ENCODE measurements at regions not wholly inside any gene's neighbourhood (a gene's known extent, or its start where the extent isn't known, plus 50 kb on each side); places are given as distances from the start of the nearest gene placed in this dataset.

GRCh38 chr10:21174715-21175495 lies 277.8 kb upstream of the NEBL start:
- in situ Hi-C loops (cut with HindIII; ENCODE audit: low pct_unique_long_range_greater_than_20kb, low sequenced_read_pairs) = no loop called here
- peak; percentile 61 for DNase-seq (ENCODE audit: low read depth)

GRCh38 chr10:21173802-21174714 lies 276.9 kb upstream of the NEBL start:
- in situ Hi-C loops (cut with HindIII; ENCODE audit: low pct_unique_long_range_greater_than_20kb, low sequenced_read_pairs) = no loop called here
- peak; percentile 94 for DNase-seq (ENCODE audit: low read depth)

- in situ Hi-C loops (cut with HindIII; ENCODE audit: low pct_unique_long_range_greater_than_20kb, low sequenced_read_pairs) = no loop called here
- peak; percentile 53 for DNase-seq (ENCODE audit: low read depth)
Measured at GRCh38 chr10:21172930-21173801, 276.1 kb upstream of the NEBL start.

- DNase-seq (ENCODE audit: low read depth) = no peak
- in situ Hi-C loops (cut with HindIII; ENCODE audit: low pct_unique_long_range_greater_than_20kb, low sequenced_read_pairs) = no loop called here
Measured at GRCh38 chr10:21172542-21172929, 275.4 kb upstream of the NEBL start.

- DNase-seq (ENCODE audit: low read depth) = no peak
- in situ Hi-C loops (cut with HindIII; ENCODE audit: low pct_unique_long_range_greater_than_20kb, low sequenced_read_pairs) = no loop called here
Measured at GRCh38 chr10:21171936-21172541, 274.9 kb upstream of the NEBL start.

GRCh38 chr10:21171197-21171935 lies 274.3 kb upstream of the NEBL start:
- in situ Hi-C loops (cut with HindIII; ENCODE audit: low pct_unique_long_range_greater_than_20kb, low sequenced_read_pairs) = no loop called here
- DNase-seq (ENCODE audit: low read depth) = no peak

GRCh38 chr10:21170216-21170615 lies 273.1 kb upstream of the NEBL start:
- DNase-seq (ENCODE audit: low read depth) = no peak

GRCh38 chr10:21169271-21169670 lies 272.2 kb upstream of the NEBL start:
- in situ Hi-C loops (cut with HindIII; ENCODE audit: low pct_unique_long_range_greater_than_20kb, low sequenced_read_pairs) = no loop called here
- DNase-seq (ENCODE audit: low read depth) = no peak

More at GRCh38 chr10:21170216-21170615, 273.1 kb upstream of the NEBL start:
- in situ Hi-C loops (cut with HindIII; ENCODE audit: low pct_unique_long_range_greater_than_20kb, low sequenced_read_pairs) = no loop called here

- DNase-seq (ENCODE audit: low read depth) = no peak
- in situ Hi-C loops (cut with HindIII; ENCODE audit: low pct_unique_long_range_greater_than_20kb, low sequenced_read_pairs) = no loop called here
Measured at GRCh38 chr10:21167288-21168010, 270.3 kb upstream of the NEBL start.

DNA sequence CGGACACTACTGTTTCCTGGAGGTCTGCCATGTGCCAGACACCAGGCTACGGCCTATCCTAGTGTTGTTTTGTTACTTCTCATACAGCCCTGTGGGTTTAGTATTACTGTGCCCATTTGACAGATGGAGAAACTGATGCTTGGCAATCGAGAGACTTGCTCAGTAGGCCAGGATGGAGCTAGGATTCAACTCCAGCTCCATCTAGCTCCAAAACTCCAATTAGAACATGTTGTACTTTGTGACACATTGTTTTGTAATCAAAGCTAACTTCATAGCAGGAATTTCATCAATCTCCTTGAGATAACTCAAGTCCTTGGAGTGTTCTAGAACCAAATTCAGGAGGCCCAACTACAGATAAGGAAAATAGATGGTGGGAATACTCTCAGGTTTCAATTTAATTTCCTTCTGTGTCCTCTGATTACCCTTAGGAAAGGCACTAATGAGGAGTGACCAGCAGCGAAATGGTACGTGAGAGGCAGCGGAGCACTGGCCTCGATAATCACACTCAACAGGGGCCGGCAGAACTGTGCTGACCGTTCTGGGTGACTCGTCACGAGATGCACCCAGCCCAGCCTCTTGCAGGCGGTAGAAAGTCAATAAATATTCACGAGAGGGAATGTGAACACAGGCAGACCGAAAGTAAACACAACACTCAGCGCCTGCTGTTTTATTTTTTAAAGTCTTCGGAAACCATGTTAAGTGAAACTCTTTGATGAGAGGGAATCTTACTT lies 269.6 kb upstream of the NEBL start:
- in situ Hi-C loops (cut with HindIII; ENCODE audit: low pct_unique_long_range_greater_than_20kb, low sequenced_read_pairs) = no loop called here
- peak; percentile 76 for DNase-seq (ENCODE audit: low read depth)

DNA sequence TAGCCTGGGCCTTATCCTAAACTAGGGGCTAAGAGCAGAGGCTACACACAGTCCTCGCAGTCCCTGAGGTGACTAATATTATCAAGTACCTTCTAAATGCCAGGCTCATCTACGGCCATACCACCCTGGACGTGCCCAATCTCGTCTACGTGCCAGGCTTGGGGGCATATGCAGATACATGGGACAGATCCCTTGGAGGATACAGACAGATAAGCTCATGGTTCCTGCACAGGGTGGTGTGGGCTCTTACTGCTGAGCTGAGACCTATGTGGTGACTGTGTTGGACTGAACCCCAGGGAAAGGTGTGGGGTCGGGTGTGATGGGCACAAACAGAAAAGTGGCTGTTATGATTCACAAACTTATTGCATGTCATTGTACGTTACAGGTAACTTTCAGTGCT lies 268.4 kb upstream of the NEBL start:
- DNase-seq (ENCODE audit: low read depth) = no peak
- in situ Hi-C loops (cut with HindIII; ENCODE audit: low pct_unique_long_range_greater_than_20kb, low sequenced_read_pairs) = no loop called here

GRCh38 chr10:21164687-21165086 lies 267.6 kb upstream of the NEBL start:
- DNase-seq (ENCODE audit: low read depth) = no peak
- in situ Hi-C loops (cut with HindIII; ENCODE audit: low pct_unique_long_range_greater_than_20kb, low sequenced_read_pairs) = no loop called here

DNA sequence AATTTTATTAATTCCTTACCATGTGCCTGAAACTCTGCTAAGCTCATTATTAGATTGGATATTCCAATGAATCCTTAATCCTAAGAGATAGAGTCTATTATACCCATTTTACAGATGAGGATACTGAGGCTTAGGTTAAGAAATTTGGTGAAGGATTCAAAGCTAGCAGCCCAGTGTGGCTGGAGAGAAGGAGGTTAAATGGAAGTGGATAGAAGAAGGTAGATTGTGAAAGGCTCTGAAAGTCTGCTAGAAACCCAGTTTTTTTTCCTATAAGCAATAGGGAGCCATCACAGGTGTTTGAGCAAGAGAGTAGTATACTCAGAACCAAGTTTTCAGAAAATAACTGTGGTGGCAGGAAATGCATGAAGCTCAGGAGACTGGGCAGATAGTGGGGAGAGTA lies 265.8 kb upstream of the NEBL start:
- no peak for DNase-seq (ENCODE audit: low read depth)
- in situ Hi-C loops (cut with HindIII; ENCODE audit: low pct_unique_long_range_greater_than_20kb, low sequenced_read_pairs) = no loop called here

- in situ Hi-C loops (cut with HindIII; ENCODE audit: low pct_unique_long_range_greater_than_20kb, low sequenced_read_pairs) = no loop called here
- DNase-seq (ENCODE audit: low read depth) = peak; percentile 47
Measured at GRCh38 chr10:21161647-21162046, 264.5 kb upstream of the NEBL start.

DNA sequence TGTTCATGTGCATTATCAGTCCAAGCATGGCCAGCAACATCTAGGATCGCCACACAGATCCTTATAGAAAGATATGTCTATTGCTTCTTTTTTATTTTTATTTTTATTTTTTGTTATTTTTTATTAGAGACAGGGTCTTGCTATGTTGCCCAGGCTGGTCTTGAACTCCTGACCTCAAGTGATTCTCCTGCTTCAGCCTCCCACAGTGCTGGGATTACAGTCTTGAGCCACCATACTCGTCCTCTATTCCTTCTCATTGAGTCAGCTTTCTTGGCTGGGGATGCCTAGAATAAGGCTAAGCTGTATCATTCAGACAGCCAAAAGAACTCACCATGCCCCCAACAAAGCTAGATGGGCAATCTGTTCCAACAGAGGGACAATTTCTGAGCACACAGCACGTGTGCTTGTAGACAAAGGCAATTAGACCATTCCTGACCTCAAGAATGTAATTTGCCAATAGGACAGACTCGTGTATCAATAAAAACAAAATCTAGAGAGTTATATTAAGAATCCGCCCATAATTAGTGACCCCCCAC lies 264.0 kb upstream of the NEBL start:
- in situ Hi-C loops (cut with HindIII; ENCODE audit: low pct_unique_long_range_greater_than_20kb, low sequenced_read_pairs) = no loop called here
- DNase-seq (ENCODE audit: low read depth) = no peak

DNA sequence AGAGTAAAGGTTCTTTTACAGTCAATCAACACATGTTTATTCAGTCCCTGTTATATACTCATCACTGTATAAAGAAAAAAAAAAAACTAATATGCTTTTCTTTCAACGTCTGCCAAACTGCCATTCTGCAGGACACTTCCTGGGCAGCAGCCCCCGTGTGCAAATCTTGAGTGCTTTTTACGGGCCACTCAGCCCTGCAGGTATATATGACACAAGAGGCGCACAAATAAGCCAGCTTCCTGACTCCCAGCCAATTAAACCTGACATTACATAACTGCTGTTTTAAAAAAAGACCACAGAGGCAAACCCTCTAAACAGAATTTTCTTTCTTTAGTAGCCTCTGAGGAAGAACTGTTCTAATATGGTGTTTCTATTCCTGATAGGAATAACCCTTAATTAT lies 263.0 kb upstream of the NEBL start:
- in situ Hi-C loops (cut with HindIII; ENCODE audit: low pct_unique_long_range_greater_than_20kb, low sequenced_read_pairs) = no loop called here
- DNase-seq (ENCODE audit: low read depth) = no peak
